HG03139 (cell line): ENCODE measurements at regions not wholly inside any gene's neighbourhood (a gene's known extent, or its start where the extent isn't known, plus 50 kb on each side); places are given as distances from the start of the nearest gene placed in this dataset.

Source experiments
- ATAC-seq: cut with Tn5 transposase; IDR thresholded peaks from one replicate; pipeline ENCODE4 v1.9.1; 2021; ENCODE audit not compliant: unreplicated experiment

- ATAC-seq: no peak
These were observed 776.1 kb downstream of the BRD1 start for GRCh38 chr22:49051491-49052022.

GRCh38 chr22:49049691-49050090 lies 778.0 kb downstream of the BRD1 start:
- ATAC-seq: no peak

GRCh38 chr22:49048591-49048990 lies 779.1 kb downstream of the BRD1 start:
- ATAC-seq: no peak

GRCh38 chr22:49047447-49047846 lies 780.2 kb downstream of the BRD1 start:
- no peak for ATAC-seq

GRCh38 chr22:49046546-49047361 lies 780.9 kb downstream of the BRD1 start:
- no peak for ATAC-seq

GRCh38 chr22:49046000-49046545 lies 781.6 kb downstream of the BRD1 start:
- ATAC-seq: no peak

GRCh38 chr22:49045276-49045675 lies 782.4 kb downstream of the BRD1 start:
- ATAC-seq: no peak

GRCh38 chr22:49044776-49045175 lies 782.9 kb downstream of the BRD1 start:
- ATAC-seq: no peak

GRCh38 chr22:49044091-49044490 lies 783.6 kb downstream of the BRD1 start:
- ATAC-seq: no peak

GRCh38 chr22:49042877-49043859 lies 784.5 kb downstream of the BRD1 start:
- ATAC-seq: no peak

- ATAC-seq: no peak
These were observed 785.6 kb downstream of the BRD1 start for GRCh38 chr22:49042066-49042465.

GRCh38 chr22:49040754-49041467 lies 786.8 kb downstream of the BRD1 start:
- ATAC-seq: no peak

- no peak for ATAC-seq
These were observed 787.6 kb downstream of the BRD1 start for GRCh38 chr22:49040111-49040510.

GRCh38 chr22:49039625-49040024 lies 788.0 kb downstream of the BRD1 start:
- ATAC-seq: no peak

GRCh38 chr22:49037701-49038245 lies 789.9 kb downstream of the BRD1 start:
- no peak for ATAC-seq

GRCh38 chr22:49036513-49036912 lies 791.2 kb downstream of the BRD1 start:
- ATAC-seq: no peak

GRCh38 chr22:49035818-49036457 lies 791.7 kb downstream of the BRD1 start:
- no peak for ATAC-seq

- no peak for ATAC-seq
These were observed 792.5 kb downstream of the BRD1 start for GRCh38 chr22:49034836-49035817.

- ATAC-seq: no peak
These were observed 794.1 kb downstream of the BRD1 start for GRCh38 chr22:49033616-49034015.
